OCI-LY1 (cell line): ENCODE measurements at regions not wholly inside any gene's neighbourhood (a gene's known extent, or its start where the extent isn't known, plus 50 kb on each side); places are given as distances from the start of the nearest gene placed in this dataset.

ENCODE experiments used
- CTCF ChIP-seq: fragments of 200-600 bp; sonication (generic), shearing (Covaris generic); IDR thresholded peaks from 2 replicates; pipeline ENCODE4 v1.5.1; 2017; ENCODE audit warnings: mild to moderate bottlenecking, antibody characterized with exemption, low read length, moderate library complexity, mixed read lengths
- EZH2 ChIP-seq: fragments of 200-600 bp; sonication (generic), shearing (Covaris generic); IDR thresholded peaks from 2 replicates; pipeline ENCODE4 v1.8.0; 2017; ENCODE audit warnings: borderline replicate concordance, mixed run types, mild to moderate bottlenecking, antibody characterized with exemption, low read length, moderate library complexity, mixed read lengths

GRCh38 chr5:67813877-67814539 lies 401.5 kb upstream of the PIK3R1 start:
- TF ChIP-seq CTCF (no peak), EZH2 (no peak)
